ENCODE measurements at regions not wholly inside any gene's neighbourhood (a gene's known extent, or its start where the extent isn't known, plus 50 kb on each side); places are given as distances from the start of the nearest gene placed in this dataset.

DNA sequence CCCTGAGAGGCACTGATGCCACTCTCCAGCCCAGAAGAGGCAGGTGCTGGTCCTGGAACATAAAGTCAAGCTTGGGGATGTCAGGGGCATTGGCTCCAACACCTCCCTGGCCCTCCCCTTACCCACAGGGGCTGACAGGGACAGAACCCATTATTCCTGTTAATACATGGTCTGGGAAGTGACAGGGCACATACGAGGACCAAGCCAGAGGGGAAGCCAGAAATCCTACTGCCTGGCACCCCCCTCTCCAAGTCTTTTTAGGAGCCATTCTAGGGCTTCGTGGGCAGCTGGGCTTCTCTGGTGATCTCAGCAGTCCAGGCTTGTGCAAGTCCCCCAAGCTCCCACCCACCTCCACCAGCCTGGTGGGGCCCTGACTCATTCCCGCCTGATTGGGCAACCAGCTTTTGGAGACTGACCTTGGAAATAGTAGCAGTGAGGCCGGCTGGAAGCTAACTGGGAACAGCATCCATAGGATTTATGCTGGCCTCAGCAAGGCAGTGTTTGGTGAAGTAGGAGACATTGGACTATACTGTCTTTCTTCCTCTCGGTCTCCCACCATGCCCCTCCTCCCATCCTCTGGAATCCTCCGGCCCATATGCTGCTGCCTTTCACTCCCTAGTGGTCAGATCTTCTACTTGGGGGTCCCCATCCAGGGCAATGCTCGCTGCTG, 86.4 kb upstream of the HK2 start:
- TF ChIP-seq EZH2 (IDR thresholded peaks at IDR 0.05; ENCODE audit: low read depth, low read length, severe bottlenecking) = no peak
- TF ChIP-seq CTCF (IDR thresholded peaks at IDR 0.05; ENCODE audit: control extremely low read depth in 1 of 3, insufficient read depth in 1 of 3, low read depth in 1 of 3, low read length in 3 of 3) = no peak

Measured in H1 (cell line).